ENCODE measurements at regions not wholly inside any gene's neighbourhood (a gene's known extent, or its start where the extent isn't known, plus 50 kb on each side); places are given as distances from the start of the nearest gene placed in this dataset.

DNA sequence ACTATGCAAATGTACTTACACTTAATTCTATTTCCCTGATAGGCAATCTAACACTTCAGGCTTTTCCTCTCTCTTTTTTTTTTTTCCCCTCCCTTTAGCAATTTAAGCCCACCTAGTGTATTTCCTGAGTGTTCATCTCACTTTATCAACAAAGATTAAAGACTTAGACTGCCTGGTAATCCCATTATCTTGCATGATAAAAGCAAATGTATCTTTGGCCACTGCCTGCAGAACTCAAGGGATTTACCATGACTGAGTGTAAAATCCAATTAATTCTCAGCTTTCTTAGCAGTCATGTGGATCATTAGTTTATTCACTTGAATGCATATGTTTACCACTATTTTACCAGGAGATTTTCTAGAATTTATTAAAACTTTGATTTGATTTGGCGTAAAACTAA, 1102.2 kb upstream of the GYPC start:
- no peak overlapping the region for H3K27ac Mint-ChIP-seq
- Histone ChIP-seq H3K36me3 (ENCODE audit: control insufficient read depth, insufficient read depth, low read length) (no peaks in the 10 kb centered on the region), H3K4me1 (ENCODE audit: control insufficient read depth, insufficient read depth, low read length) (no peaks in the 10 kb centered on the region), H3K4me3 (ENCODE audit: low read length) (no peak overlapping the region), H3K9me3 (ENCODE audit: control insufficient read depth, low read length) (peaks cover 5% of the 10 kb centered on the region), H3K27me3 (ENCODE audit: control insufficient read depth, insufficient read depth, low read length, poor library complexity, severe bottlenecking) (peaks cover 69% of the 10 kb centered on the region), H3K27ac (ENCODE audit: low read depth, low read length) (no peak overlapping the region), H3K9ac (ENCODE audit: extremely low read depth, low read length, poor library complexity, severe bottlenecking) (no peak overlapping the region)
- TF ChIP-seq, protein P1, sequence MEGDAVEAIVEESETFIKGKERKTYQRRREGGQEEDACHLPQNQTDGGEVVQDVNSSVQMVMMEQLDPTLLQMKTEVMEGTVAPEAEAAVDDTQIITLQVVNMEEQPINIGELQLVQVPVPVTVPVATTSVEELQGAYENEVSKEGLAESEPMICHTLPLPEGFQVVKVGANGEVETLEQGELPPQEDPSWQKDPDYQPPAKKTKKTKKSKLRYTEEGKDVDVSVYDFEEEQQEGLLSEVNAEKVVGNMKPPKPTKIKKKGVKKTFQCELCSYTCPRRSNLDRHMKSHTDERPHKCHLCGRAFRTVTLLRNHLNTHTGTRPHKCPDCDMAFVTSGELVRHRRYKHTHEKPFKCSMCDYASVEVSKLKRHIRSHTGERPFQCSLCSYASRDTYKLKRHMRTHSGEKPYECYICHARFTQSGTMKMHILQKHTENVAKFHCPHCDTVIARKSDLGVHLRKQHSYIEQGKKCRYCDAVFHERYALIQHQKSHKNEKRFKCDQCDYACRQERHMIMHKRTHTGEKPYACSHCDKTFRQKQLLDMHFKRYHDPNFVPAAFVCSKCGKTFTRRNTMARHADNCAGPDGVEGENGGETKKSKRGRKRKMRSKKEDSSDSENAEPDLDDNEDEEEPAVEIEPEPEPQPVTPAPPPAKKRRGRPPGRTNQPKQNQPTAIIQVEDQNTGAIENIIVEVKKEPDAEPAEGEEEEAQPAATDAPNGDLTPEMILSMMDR (conservative IDR thresholded peaks at IDR 0.05): no peak
- H3K27me3 Mint-ChIP-seq (ENCODE audit: insufficient read depth): peaks cover 81% of the 10 kb centered on the region
- WGBS, 2 experiments (ENCODE audit: insufficient coverage in 1 of 2, insufficient read length in 1 of 2): no CpG with 5 or more reads among the region's 1 CpG
- DNase-seq: no peak
- no peaks in the 10 kb centered on the region for H3K9me3 Mint-ChIP-seq
- no peak overlapping the region for H3K4me3 Mint-ChIP-seq
- peaks cover 13% of the 10 kb centered on the region for H3K4me1 Mint-ChIP-seq
- H3K36me3 Mint-ChIP-seq (ENCODE audit: low read depth): no peaks in the 10 kb centered on the region

- no peak overlapping the region for H3K27ac Mint-ChIP-seq
- peaks cover 13% of the 10 kb centered on the region for H3K4me1 Mint-ChIP-seq
- H3K4me3 ChIP-seq (ENCODE audit: low read length): no peak overlapping the region
- no peak overlapping the region for H3K9ac ChIP-seq (ENCODE audit: extremely low read depth, low read length, poor library complexity, severe bottlenecking)
- TF ChIP-seq, protein P1 (conservative IDR thresholded peaks at IDR 0.05): no peak
- no peaks in the 10 kb centered on the region for H3K36me3 Mint-ChIP-seq (ENCODE audit: low read depth)
- no peak overlapping the region for H3K27ac ChIP-seq (ENCODE audit: low read depth, low read length)
- H3K4me3 Mint-ChIP-seq: no peak overlapping the region
- no peaks in the 10 kb centered on the region for H3K9me3 ChIP-seq (ENCODE audit: control insufficient read depth, low read length)
- 93% methylated on average over 2 of the region's 2 CpGs; no CpG with 5 or more reads in 1 of the 2 experiments for WGBS, 2 experiments (ENCODE audit: insufficient coverage in 1 of 2, insufficient read length in 1 of 2)
- no peaks in the 10 kb centered on the region for H3K9me3 Mint-ChIP-seq
- DNase-seq: no peak
- H3K36me3 ChIP-seq (ENCODE audit: control insufficient read depth, insufficient read depth, low read length): no peaks in the 10 kb centered on the region
- peaks cover 69% of the 10 kb centered on the region for H3K27me3 ChIP-seq (ENCODE audit: control insufficient read depth, insufficient read depth, low read length, poor library complexity, severe bottlenecking)
- peaks cover 72% of the 10 kb centered on the region for H3K27me3 Mint-ChIP-seq (ENCODE audit: insufficient read depth)
- H3K4me1 ChIP-seq (ENCODE audit: control insufficient read depth, insufficient read depth, low read length): no peaks in the 10 kb centered on the region
These were observed 1101.0 kb upstream of the GYPC start for GRCh38 chr2:125554956-125555355.

GRCh38 chr2:125559186-125559585, 1096.8 kb upstream of the GYPC start:
- peaks cover 45% of the 10 kb centered on the region for H3K27me3 Mint-ChIP-seq (ENCODE audit: insufficient read depth)
- 88 to 100% methylated on average over 1 to 3 of the region's 3 CpGs for WGBS, 2 experiments (ENCODE audit: insufficient coverage in 1 of 2, insufficient read length in 1 of 2)
- Histone ChIP-seq H3K27me3 (ENCODE audit: control insufficient read depth, insufficient read depth, low read length, poor library complexity, severe bottlenecking) (peaks cover 41% of the 10 kb centered on the region), H3K27ac (ENCODE audit: low read depth, low read length) (no peak overlapping the region), H3K4me1 (ENCODE audit: control insufficient read depth, insufficient read depth, low read length) (no peaks in the 10 kb centered on the region), H3K9me3 (ENCODE audit: control insufficient read depth, low read length) (no peaks in the 10 kb centered on the region), H3K36me3 (ENCODE audit: control insufficient read depth, insufficient read depth, low read length) (no peaks in the 10 kb centered on the region), H3K9ac (ENCODE audit: extremely low read depth, low read length, poor library complexity, severe bottlenecking) (no peak overlapping the region), H3K4me3 (ENCODE audit: low read length) (no peak overlapping the region)
- no peak overlapping the region for H3K27ac Mint-ChIP-seq
- no peaks in the 10 kb centered on the region for H3K9me3 Mint-ChIP-seq
- TF ChIP-seq, protein P1 (conservative IDR thresholded peaks at IDR 0.05): no peak
- H3K4me1 Mint-ChIP-seq: peaks cover 7% of the 10 kb centered on the region
- H3K4me3 Mint-ChIP-seq: no peak overlapping the region
- no peak for DNase-seq
- no peaks in the 10 kb centered on the region for H3K36me3 Mint-ChIP-seq (ENCODE audit: low read depth)
